Fibroblast of mammary gland (primary cell): ENCODE measurements at regions not wholly inside any gene's neighbourhood (a gene's known extent, or its start where the extent isn't known, plus 50 kb on each side); places are given as distances from the start of the nearest gene placed in this dataset.

Experiments used
- DNase-seq: peaks from one replicate; pipeline ENCODE4 v3.0.0-alpha.2; 2010; ENCODE audit warnings: low read depth
- H3K4me3 ChIP-seq: 2 replicates; pipeline ENCODE4 v1.5.1; 2011; ENCODE audit warnings: low read depth, mild to moderate bottlenecking, low read length, moderate library complexity; ENCODE audit not compliant: control insufficient read depth
- TF ChIP-seq, protein P1 (sequence below): conservative IDR thresholded peaks from 2 replicates; pipeline ENCODE4 v1.5.1; 2011; ENCODE audit warnings: low read depth, low read length, inconsistent platforms; ENCODE audit not compliant: control insufficient read depth, insufficient read depth

- no peak overlapping the region for H3K4me3 ChIP-seq
- TF ChIP-seq, protein P1, sequence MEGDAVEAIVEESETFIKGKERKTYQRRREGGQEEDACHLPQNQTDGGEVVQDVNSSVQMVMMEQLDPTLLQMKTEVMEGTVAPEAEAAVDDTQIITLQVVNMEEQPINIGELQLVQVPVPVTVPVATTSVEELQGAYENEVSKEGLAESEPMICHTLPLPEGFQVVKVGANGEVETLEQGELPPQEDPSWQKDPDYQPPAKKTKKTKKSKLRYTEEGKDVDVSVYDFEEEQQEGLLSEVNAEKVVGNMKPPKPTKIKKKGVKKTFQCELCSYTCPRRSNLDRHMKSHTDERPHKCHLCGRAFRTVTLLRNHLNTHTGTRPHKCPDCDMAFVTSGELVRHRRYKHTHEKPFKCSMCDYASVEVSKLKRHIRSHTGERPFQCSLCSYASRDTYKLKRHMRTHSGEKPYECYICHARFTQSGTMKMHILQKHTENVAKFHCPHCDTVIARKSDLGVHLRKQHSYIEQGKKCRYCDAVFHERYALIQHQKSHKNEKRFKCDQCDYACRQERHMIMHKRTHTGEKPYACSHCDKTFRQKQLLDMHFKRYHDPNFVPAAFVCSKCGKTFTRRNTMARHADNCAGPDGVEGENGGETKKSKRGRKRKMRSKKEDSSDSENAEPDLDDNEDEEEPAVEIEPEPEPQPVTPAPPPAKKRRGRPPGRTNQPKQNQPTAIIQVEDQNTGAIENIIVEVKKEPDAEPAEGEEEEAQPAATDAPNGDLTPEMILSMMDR, result no peak
- no peak for DNase-seq
Measured at GRCh38 chr2:144225076-144225475, 294.8 kb downstream of the ZEB2 start.

GRCh38 chr2:144224472-144224871 lies 295.4 kb downstream of the ZEB2 start:
- no peak for DNase-seq
- TF ChIP-seq, protein P1, result no peak
- no peak overlapping the region for H3K4me3 ChIP-seq

GRCh38 chr2:144219979-144220378 lies 299.9 kb downstream of the ZEB2 start:
- TF ChIP-seq, protein P1, result no peak
- H3K4me3 ChIP-seq, result no peak overlapping the region
- DNase-seq, result no peak

- peak; percentile 9 for DNase-seq
- no peak overlapping the region for H3K4me3 ChIP-seq
- TF ChIP-seq, protein P1, result no peak
Measured at GRCh38 chr2:144217853-144218633, 301.9 kb downstream of the ZEB2 start.

- TF ChIP-seq, protein P1, result no peak
- no peak for DNase-seq
- H3K4me3 ChIP-seq, result no peak overlapping the region
Measured at GRCh38 chr2:144215701-144216675, 303.9 kb downstream of the ZEB2 start.

GRCh38 chr2:144215207-144215606 lies 304.7 kb downstream of the ZEB2 start:
- no peak for DNase-seq
- TF ChIP-seq, protein P1, result no peak
- no peak overlapping the region for H3K4me3 ChIP-seq
